ENCODE measurements at regions not wholly inside any gene's neighbourhood (a gene's known extent, or its start where the extent isn't known, plus 50 kb on each side); places are given as distances from the start of the nearest gene placed in this dataset.

DNA sequence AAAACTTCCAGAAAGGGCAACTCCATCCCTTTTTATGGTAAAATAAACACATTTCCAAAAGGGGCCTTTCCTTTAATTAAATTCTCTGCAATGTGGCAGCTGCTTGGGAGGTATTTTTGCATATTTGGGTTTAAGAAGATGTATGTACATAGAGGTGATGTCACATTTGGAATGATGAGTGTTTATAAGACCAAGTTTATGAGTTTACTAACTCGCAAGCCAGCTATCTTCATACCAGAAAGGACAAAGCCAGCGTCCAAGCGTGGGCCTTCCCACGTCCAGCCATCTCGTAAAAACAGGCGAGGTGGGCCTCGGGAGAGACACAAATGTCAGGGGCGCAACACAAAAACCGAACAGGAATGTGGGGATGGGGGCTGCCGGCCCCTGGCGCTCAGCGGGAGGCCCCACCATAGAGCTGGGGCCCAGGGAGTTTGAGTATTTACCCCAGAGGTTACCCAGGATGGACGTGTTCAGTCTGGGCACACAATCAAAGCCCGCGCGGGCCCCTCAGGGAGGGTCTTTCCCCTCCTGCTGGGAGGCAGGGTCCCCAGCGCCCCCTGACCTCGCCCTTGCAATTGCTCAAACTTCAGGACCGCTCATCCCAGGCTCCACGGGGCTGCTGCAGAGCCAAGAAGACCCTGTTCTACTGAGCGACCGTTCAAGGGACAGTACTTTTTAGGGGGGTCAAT, 137.3 kb downstream of the TWIST2 start:
- DNase-seq: no peak

DNA sequence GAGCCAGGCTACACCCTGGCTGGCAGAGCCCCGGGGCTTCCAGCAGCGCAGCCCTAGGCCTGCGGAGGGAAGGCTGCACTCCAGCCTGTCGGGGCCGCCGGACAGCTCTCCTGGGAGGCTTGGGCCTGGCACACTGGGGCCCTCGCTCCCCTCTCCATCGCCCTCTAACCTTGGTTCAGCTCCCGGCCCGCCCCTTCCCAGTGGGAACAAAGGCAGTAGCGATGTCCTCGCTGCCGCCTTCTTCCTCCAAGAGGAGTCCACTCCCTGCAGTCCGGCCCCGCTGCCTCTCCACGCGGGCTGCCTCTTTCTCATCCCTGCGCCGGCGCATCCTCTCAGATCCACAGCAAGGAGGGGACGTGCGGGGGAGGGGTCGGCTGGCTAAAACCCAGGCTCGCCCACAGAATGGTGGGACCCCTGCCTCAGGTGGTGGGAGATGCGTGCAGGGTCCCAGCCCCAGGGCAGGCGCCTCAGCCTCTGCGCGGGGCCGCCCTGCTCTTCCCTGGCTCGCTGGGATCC, 138.1 kb downstream of the TWIST2 start:
- DNase-seq: no peak

DNA sequence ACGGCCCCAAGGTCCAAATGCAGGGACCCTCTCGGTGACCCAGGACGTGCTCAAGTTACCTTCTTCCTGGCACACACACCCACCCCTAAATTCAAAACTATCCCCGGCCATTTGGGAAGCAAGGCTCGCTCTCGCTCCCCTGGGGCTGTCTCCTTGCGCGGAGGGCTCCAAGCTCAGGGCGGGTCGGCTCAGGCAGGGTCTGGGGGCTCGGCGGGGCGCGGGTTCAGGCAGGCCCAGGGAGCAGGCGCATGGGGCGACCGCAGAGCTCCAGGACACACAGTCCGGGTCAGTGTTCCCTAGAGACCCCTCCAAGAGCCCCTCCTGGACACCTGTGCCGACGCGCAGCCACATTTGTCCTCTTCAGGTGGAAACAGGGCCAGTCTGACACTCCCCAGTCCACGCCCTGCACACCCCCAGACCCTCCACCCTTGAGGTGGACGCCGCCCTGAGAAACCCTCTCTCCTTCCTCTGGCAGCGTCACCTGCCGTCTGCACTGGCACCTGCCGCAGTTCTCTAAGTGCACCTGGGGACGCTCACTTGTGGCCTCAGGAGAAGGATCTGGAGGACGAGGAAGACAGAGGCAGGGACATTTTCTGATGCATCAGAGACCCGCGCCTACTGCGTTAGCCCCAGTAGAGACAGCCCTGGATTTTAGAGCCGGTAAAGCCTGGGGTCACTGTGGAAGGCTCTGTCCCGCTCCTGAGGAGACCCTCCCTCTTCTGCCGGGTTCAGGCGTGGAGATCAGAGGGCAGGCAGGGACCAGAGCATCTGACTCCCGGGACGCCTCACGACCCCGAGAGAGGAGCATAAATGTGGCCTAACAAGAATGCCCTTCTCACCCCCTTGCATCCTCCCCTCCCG, 138.8 kb downstream of the TWIST2 start:
- DNase-seq: no peak

DNA sequence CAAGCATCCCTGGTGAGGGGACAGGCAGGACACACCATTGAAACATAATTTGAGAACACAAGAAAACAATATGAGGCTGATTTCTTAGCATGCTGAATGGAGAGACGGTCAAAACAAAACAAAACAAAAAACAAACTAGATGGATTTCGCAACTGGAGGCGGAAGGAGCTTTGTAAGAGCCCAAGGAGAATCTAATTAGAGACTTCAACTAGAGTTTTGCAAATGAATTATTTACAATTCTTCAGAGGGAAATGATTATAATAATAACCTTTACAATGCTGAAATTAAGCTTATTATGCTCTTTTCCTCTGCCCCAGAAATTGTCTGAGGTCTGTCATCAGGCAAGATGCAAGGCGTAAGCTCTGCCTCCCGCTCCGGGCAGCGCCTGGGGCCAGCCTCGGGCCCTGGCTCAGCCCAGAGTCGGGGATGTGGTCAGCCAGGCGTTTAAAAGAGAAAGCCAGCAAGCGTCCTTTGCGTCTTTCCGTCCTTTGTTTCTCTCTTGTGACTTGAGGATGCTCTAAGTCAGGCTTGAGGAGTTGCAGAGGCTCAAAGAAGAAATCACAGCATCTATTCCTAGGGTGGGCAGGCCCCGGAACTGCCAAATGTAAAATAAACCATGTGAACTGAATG, 139.6 kb downstream of the TWIST2 start:
- no peak for DNase-seq

DNA sequence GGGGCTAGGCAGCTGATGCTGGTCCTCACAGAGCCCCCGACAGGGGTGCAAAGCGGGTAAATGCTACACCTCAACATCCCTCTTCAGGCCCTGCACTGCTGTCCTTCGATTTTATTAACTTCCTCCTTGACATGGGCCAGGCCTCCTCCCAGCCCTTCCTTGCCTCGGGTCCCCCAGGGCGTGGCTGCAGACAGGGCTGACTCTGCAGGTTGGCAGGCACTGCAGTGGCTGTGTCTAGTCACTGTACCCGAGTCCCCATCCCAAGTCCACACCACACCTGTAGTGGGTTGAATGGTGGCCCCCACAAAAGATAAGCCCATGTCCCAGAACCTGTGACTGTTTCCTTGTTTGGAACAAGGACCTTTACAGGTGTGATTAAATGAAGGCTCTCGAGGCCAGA, 140.2 kb downstream of the TWIST2 start:
- DNase-seq: no peak

DNA sequence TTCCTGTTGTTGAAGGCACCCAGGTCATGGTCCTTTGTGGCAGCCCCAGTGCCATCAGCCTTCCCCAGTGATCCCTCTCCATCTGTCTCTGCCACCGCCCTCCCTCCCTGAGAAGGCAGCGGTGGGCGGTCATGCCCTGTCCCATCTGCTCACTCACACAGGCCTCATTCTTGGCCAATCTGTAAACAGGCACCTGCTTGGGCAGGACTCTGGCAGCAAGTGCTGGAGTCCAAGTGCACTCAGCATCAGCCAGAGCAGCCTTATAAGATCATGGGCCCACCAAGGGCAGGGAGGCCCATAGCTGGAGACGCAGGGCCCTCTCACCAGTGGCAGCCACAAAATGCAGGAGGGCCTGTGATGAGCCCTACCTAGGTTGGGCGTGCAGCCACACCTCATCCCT, 140.9 kb downstream of the TWIST2 start:
- DNase-seq: no peak

DNA sequence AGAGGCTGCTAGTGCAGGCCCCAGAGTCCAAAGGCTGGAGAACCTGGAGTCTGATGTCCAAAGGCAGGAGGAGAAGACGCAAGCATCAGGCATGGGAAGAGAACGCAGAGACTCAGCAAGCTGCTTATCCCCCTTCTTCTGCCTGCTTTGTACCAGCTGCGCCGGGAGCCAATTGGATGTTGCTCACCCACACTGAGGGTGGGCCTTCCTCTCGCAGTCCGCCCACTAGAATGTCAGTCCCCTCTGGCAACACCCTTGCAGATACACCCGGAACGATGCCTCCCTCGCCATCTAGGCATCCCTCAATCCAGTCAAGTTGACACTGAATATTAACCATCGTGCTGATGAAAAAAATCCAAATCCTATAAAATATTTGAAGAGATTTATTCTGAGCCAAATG, 141.6 kb downstream of the TWIST2 start:
- DNase-seq: no peak

DNA sequence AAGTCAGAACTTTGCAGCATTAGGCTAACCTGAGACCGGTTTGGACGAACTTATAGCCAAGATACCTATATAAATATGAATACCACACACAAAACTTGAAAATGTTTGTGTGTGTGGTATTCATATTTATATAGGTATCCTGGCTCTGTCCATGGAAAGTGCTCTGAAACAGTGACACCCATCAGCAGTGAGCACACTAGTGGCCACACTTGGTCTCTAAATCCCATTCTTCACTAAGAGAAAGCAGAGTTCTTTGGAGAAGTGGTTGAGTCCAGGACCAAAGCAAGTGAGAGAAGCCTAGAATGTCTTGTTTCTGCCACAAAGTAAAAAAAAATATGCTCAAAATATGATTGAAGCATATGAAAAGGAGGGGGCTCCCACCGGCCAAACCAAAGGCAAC, 146.5 kb downstream of the TWIST2 start:
- DNase-seq: no peak

DNA sequence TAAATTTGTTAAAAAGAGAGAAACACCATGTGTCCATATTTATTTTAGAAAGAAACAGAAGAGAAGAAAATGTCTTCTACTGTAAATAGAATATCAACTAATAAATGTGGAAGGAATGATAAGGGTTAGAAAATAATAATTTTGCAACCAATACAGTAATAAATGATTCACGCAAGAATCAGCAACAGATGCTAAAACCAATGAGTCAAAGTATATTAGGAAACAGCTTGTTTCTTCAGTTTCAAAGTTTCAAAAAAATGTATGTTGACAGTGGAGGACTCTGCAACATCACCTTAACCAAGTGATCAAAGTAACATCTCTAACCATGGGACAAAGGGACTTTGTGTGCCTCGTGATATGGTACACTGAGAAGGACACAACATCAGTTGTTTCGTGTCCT, 147.0 kb downstream of the TWIST2 start:
- no peak for DNase-seq

DNA sequence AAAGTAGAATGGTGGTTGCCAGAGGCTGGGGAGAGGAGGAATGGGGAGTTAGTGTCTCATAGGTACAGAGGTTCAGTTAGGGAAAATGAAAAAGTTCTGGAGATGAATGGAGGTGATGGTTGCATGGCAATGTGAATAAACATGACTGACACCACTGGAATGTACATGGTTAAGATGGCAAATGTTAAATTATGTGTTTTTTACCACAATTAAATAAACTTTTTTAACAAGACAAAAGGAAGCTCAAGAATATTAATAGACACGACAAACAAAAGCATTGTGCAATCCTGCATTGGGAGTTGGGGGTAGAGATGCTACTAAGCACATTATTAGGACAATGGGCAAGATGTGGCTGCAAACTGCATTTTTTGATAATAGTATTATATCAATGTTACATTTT, 147.7 kb downstream of the TWIST2 start:
- DNase-seq: no peak

DNA sequence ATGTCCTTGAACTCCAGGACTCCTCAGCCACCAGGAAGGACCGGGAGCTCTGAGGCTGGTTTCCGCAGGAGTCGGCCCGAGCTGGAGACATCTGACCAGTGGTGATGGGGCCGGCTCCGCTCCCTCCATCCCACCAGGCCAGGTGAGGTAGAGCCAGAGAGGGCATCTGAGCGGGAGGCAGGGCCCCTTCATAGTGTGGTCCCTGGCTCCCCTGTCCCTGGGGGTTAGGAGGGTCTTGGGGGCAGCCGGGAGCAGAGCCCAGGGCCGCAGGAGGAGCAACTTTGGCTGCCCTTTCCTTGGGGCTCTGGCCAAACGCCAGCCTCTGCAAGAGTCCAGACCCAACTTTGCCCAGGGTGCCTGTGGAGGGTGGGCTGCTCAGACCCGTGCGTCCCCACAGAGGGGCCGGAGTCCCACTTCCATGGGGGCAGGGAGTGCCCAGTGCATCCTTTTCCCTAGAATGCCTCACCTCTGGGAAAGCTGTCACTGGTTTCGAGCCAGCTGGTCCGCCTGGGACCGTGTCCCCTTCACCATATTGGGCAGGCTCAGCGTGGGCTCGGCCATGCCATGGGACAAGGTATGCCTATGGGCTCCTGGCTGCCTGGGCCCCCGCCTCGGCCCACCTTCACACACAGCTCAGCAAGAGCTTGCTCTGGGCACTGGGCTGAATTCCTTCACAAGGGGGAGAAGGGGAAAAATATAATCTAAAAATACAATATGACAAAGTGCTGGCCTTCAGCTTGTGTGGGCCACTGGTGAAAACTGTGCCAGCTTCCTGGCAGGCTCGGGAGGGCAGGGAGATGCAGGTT, 148.6 kb downstream of the TWIST2 start:
- DNase-seq: no peak

DNA sequence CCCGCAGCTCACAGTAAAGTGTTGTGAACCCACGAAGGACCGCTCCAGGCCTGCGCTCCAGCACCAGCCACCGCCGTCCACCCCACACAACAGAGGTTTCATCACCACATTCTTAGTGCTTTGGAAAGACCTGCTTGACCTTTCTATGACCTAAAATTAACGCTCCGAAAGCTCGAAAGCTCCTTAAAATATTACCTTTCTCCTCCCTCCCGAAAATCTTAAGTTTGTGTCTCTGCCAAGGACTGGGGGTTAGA, 149.2 kb downstream of the TWIST2 start:
- DNase-seq: no peak

DNA sequence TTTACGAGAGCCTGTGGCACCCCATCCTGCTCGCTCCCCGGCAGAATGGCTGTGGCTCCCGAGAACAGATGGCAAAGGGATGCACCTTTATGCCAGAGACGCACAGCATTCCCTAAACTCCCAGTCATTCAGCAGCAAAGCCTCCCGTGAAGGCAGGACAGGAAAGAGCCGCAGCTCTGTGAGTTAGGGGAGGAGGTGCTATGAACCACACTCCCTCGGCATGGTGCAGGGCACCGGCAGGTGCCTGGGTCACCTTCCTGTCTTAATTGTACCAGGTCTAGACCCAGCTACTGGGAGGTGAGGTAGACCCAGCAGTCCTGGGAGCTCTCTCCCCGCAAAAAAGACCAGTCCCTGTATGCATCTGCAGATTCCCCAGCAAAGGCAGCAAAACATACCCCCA, 149.8 kb downstream of the TWIST2 start:
- DNase-seq: no peak

All from stimulated activated CD4-positive, alpha-beta T cell treated with anti-CD3 and anti-CD28 coated beads, Interleukin-12 subunit alpha, Interleukin-12 subunit beta, amount 100 ng/mL, for 4 hours (primary cell).